Fibroblast of pulmonary artery (primary cell): ENCODE measurements at regions not wholly inside any gene's neighbourhood (a gene's known extent, or its start where the extent isn't known, plus 50 kb on each side); places are given as distances from the start of the nearest gene placed in this dataset.

ENCODE experiments used
- DNase-seq: peaks from one replicate; pipeline ENCODE4 v3.0.0-alpha.2; 2010; ENCODE audit warnings: low read depth
- H3K4me3 ChIP-seq: replicated peaks from 2 replicates; pipeline ENCODE4 v1.5.1; 2011; ENCODE audit warnings: low read depth, mild to moderate bottlenecking, control low read depth, low read length, moderate library complexity
- CTCF ChIP-seq: IDR thresholded peaks from 2 replicates; pipeline ENCODE4 v1.5.1; 2011; ENCODE audit warnings: mild to moderate bottlenecking, control low read depth, low read length, inconsistent platforms; ENCODE audit errors: missing control alignments

GRCh38 chr2:172278667-172279066 lies 148.7 kb upstream of the ITGA6 start:
- no peak for DNase-seq
- TF ChIP-seq CTCF = no peak
- H3K4me3 ChIP-seq = no peak overlapping the region

GRCh38 chr2:172279214-172279613 lies 148.2 kb upstream of the ITGA6 start:
- no peak for TF ChIP-seq CTCF
- DNase-seq = no peak
- H3K4me3 ChIP-seq = no peak overlapping the region

DNA sequence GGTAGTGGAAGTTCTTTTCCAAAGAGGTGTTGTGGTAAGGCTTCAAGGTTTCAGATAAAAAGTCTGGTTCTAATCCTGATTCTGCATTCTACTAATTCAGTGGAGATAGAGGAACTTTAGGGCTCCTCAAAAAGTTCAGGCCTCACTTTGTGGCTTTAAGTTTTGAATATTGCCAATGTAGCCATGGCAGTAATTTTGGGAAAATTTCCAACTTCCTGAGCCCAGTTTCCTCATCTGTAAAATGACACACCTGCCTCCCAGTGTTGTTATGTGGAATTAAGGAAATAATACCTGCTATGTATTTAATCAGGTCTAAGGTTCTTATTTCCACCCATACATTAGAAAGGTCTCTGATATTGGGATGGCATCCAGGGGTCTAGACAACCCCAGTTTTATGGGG lies 147.6 kb upstream of the ITGA6 start:
- TF ChIP-seq CTCF = no peak
- no peak overlapping the region for H3K4me3 ChIP-seq
- no peak for DNase-seq

- DNase-seq = no peak
- no peak for TF ChIP-seq CTCF
- no peak overlapping the region for H3K4me3 ChIP-seq
Measured at GRCh38 chr2:172280571-172281361, 146.6 kb upstream of the ITGA6 start.

DNA sequence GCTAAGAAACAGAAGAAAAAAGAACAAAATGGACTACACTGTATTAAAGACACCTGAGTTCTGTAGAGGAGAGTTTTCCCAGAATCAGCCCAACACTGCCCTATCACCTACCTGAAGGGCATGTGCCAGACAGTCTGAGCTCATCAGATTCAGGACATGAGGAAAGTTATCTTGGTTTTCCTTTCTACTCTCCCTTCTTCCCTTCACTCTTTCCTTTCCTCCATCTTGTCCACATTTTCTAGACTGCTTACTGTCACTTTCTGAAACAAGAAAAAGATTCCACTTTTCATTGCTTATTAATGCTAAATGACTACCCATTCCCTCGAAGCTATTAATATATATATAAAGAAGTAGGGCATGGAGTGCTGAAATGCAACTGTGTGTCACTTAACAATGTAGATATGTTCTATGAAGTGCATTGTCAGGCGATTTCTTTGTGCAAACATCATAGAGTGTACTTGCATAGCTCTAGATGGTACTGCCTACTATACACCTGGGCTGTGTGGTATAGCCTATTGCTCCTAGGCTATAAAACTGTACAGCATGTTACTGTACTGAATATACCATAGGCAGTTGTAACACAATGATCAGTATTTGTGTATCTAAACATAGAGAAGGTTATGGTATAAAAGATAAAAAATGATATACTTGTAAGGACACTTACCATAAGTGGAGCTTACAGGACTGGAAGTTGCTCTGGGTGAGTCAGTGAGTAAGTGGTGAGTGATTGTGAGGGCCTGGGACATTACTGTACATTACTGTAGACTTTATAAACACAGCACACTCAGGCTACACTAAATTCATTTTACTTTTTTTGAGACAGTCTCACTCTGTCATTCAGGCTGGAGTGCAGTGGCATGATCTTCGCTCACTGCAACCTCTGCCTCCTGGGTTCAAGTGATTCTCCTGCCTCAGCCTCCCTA lies 145.5 kb upstream of the ITGA6 start:
- H3K4me3 ChIP-seq = no peak overlapping the region
- DNase-seq = peak; percentile 31
- TF ChIP-seq CTCF = no peak

DNA sequence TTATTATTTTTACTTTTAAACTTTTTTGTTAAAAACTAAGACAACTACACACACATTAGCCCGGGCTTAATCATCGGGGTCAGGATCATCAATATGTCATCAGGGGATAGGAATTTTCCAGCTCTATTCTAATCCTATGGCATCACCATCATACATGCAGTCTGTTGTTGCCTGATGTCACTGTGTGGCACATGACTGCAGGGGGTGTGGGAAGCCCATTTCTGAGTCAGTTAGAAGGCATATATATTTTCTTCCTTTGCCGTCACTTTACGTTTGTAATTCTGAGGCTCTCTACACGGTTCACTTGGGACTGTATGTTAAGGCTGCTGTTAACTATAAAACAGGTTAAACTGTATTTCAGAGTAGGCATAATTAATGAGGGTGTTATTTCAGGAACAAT lies 144.4 kb upstream of the ITGA6 start:
- TF ChIP-seq CTCF = no peak
- peak; percentile 72 for DNase-seq

More for the DNA sequence above, 144.4 kb upstream of the ITGA6 start:
- H3K4me3 ChIP-seq = no peak overlapping the region
